ENCODE measurements at regions not wholly inside any gene's neighbourhood (a gene's known extent, or its start where the extent isn't known, plus 50 kb on each side); places are given as distances from the start of the nearest gene placed in this dataset.

DNA sequence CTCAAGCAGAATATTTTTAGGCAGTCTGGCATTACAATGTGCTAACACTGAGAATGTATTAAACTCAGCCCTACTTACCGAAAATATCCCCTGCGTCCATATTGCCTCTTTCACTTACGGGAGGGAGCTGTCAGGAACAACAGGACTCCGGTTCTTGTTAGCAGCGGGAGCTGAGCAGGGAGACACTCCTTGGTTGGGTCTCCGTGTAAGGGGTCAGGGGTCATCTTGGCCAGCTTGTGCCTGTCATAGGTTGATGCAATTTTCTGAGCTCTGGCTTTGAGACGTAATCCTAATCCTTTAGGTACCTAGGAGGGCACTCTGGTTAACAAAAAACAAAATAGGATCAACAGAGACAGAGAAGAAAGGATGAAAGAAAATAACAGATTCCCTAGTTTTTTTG, 1477.2 kb downstream of the BRD1 start:
- Mint-ChIP-seq H3K27me3 (peaks cover 3% of the 10 kb centered on the region), H3K4me3 (no peak overlapping the region), H3K36me3 (no peaks in the 10 kb centered on the region), H3K9me3 (no peaks in the 10 kb centered on the region), H3K4me1 (no peaks in the 10 kb centered on the region), H3K27ac (no peak overlapping the region)
- DNase-seq (ENCODE audit: low spot score in 2 of 2): no peak
- no peak for ATAC-seq (ENCODE audit: low read depth)

- Mint-ChIP-seq H3K4me1 (no peaks in the 10 kb centered on the region), H3K9me3 (no peaks in the 10 kb centered on the region), H3K27me3 (peaks cover 3% of the 10 kb centered on the region), H3K27ac (no peak overlapping the region), H3K36me3 (no peaks in the 10 kb centered on the region), H3K4me3 (no peak overlapping the region)
- DNase-seq (ENCODE audit: low spot score in 2 of 2) (no peak), ATAC-seq (ENCODE audit: low read depth) (no peak)
These were observed 1478.8 kb downstream of the BRD1 start for GRCh38 chr22:48348855-48349254.

DNA sequence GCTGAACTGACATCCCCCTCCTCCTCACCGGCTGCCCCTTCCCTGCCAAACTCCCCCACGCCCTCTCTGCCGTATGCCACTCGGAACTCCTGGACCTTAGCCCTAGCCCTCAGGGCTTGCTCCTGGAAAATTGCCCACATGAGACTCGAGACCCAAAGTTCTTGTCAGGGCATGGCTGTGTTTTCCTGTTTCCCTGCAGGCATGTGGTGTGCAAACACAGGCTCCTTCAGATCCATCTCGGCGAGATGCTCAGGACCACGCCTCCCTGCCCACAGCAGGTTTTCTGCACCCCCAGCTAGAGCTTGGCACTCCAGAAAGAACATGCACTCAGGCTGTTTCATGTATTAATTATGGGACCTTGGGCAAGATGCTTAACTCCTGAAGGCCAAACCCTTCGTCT, 1480.4 kb downstream of the BRD1 start:
- no peaks in the 10 kb centered on the region for H3K4me1 Mint-ChIP-seq
- DNase-seq (ENCODE audit: low spot score in 2 of 2) (no peak), ATAC-seq (ENCODE audit: low read depth) (no peak)
- H3K9me3 Mint-ChIP-seq: no peaks in the 10 kb centered on the region
- H3K4me3 Mint-ChIP-seq: no peak overlapping the region
- no peak overlapping the region for H3K27ac Mint-ChIP-seq
- H3K27me3 Mint-ChIP-seq: peaks cover under 1% of the 10 kb centered on the region
- H3K36me3 Mint-ChIP-seq: no peaks in the 10 kb centered on the region

DNA sequence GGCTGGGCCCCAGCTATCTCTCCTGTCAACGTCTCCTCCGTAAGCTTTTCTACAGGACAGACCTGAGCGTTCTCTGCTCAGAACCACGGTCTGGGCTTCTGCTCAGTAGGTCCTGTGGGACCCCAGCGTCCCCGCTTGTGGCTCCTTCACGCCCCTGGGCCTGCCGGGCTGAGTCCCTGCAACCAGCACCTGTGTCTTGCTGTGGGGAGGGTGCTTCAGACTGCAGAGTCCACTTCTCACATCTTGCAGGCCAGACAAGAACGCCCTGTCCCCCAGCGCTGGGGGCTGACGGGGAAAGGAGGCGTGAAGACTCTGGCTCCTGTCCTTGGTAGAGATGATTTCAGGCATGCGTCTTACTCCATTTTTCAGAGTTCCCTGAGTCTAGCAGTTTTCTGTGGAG, 1480.8 kb downstream of the BRD1 start:
- H3K36me3 Mint-ChIP-seq: no peaks in the 10 kb centered on the region
- no peak overlapping the region for H3K27ac Mint-ChIP-seq
- no peaks in the 10 kb centered on the region for H3K4me1 Mint-ChIP-seq
- ATAC-seq (ENCODE audit: low read depth): no peak
- DNase-seq (ENCODE audit: low spot score in 2 of 2): no peak
- H3K27me3 Mint-ChIP-seq: no peaks in the 10 kb centered on the region
- H3K4me3 Mint-ChIP-seq: no peak overlapping the region
- H3K9me3 Mint-ChIP-seq: no peaks in the 10 kb centered on the region

DNA sequence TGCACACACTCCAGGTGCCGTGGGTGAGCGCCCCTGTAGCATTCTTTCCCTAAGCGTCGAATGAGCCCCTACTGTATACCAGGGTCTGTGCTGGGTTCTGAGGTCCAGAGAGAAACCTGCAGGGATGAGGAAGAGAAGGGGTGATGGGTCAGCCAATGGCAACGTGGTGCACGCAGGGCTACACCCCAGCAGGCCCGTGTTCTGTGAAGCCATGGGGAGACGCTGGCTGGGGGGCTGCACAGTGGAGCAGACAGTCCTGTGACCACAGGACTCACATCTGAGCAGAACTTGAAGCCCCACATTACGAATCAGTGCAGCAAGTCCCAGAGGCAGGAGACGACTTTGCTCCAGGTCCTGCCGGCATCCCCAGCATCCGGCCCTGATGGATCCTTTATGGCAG, 1481.4 kb downstream of the BRD1 start:
- no peak for ATAC-seq (ENCODE audit: low read depth)
- H3K4me3 Mint-ChIP-seq: no peak overlapping the region

GRCh38 chr22:48345631-48346030, 1482.0 kb downstream of the BRD1 start:
- H3K27me3 Mint-ChIP-seq: peaks cover 3% of the 10 kb centered on the region
- H3K27ac Mint-ChIP-seq: no peak overlapping the region
- no peak for ATAC-seq (ENCODE audit: low read depth)
- no peaks in the 10 kb centered on the region for H3K4me1 Mint-ChIP-seq
- H3K36me3 Mint-ChIP-seq: no peaks in the 10 kb centered on the region
- no peaks in the 10 kb centered on the region for H3K9me3 Mint-ChIP-seq
- DNase-seq (ENCODE audit: low spot score in 2 of 2): no peak
- no peak overlapping the region for H3K4me3 Mint-ChIP-seq

More for the DNA sequence above, 1481.4 kb downstream of the BRD1 start:
- no peaks in the 10 kb centered on the region for H3K4me1 Mint-ChIP-seq
- H3K27ac Mint-ChIP-seq: no peak overlapping the region
- no peaks in the 10 kb centered on the region for H3K9me3 Mint-ChIP-seq
- no peak for DNase-seq (ENCODE audit: low spot score in 2 of 2)
- H3K36me3 Mint-ChIP-seq: no peaks in the 10 kb centered on the region
- H3K27me3 Mint-ChIP-seq: peaks cover 3% of the 10 kb centered on the region

DNA sequence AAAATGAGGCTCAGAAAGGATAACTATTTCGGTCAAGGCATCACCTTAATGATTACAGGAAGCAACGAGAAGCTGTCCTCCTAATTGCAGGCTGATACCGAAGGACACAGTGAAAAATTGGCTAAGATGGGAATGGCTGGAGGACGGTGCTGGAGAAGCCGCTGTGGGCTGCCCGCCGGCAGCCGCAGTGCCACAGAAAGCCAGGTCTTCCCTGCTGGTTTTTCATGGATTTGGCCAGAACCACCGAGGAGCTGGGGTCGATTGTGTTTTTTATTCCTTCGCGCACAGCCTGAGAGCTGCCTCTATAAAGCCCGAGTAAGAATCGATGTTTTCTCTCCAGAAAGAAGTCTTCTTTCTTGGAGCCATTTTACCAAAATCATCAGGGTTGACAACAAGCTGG, 1484.2 kb downstream of the BRD1 start:
- no peaks in the 10 kb centered on the region for H3K4me1 Mint-ChIP-seq
- H3K36me3 Mint-ChIP-seq: no peaks in the 10 kb centered on the region
- DNase-seq (ENCODE audit: low spot score in 2 of 2): no peak

DNA sequence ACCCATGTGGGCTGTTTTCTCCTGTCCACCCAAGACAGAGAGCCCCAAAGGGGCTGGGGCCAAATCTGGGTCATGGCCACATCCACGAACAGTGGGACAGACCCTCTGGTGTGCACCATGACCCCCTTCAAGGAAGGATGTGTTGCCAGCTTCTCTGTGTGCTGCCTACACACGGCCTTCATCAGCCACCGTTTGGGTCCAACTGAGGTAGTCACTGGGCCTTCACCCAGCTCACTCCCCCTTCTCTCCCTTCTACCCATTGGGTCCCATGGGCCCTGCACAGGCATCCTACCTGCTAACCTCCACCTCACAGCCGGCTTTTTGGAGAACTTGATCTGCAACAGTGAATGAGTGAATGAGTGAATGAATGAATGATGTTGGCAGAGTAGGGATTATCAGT, 1484.9 kb downstream of the BRD1 start:
- Mint-ChIP-seq H3K9me3 (no peaks in the 10 kb centered on the region), H3K27me3 (peaks cover 11% of the 10 kb centered on the region), H3K27ac (no peak overlapping the region), H3K4me3 (no peak overlapping the region), H3K36me3 (no peaks in the 10 kb centered on the region), H3K4me1 (no peaks in the 10 kb centered on the region)
- DNase-seq (ENCODE audit: low spot score in 2 of 2) (no peak), ATAC-seq (ENCODE audit: low read depth) (no peak)

More for the DNA sequence above, 1484.2 kb downstream of the BRD1 start:
- H3K27me3 Mint-ChIP-seq: peaks cover 7% of the 10 kb centered on the region
- no peak overlapping the region for H3K27ac Mint-ChIP-seq
- H3K9me3 Mint-ChIP-seq: no peaks in the 10 kb centered on the region
- no peak overlapping the region for H3K4me3 Mint-ChIP-seq
- no peak for ATAC-seq (ENCODE audit: low read depth)

DNA sequence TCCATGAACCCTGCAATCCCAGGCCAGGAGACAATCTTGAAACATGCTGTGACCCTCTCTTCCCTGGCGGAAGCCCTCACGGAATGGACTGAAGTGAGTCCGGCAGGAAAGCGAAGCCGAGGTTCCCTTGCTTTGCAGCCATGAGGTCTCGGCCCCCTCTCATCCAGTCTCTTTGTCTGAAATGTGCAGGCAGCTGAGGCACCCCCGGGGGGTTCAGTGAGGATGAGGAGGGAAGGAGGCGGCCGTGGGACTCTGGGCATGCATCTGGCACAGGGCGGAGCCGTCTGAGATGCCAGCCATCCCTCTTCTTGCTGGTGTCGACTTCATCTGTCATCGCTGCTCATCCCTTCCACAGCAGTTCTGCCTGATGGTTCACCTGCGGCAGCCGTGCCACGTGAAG, 1485.7 kb downstream of the BRD1 start:
- H3K9me3 Mint-ChIP-seq: no peaks in the 10 kb centered on the region
- DNase-seq (ENCODE audit: low spot score in 2 of 2): no peak
- H3K27me3 Mint-ChIP-seq: peaks cover 12% of the 10 kb centered on the region
- no peak overlapping the region for H3K27ac Mint-ChIP-seq
- no peak overlapping the region for H3K4me3 Mint-ChIP-seq
- no peak for ATAC-seq (ENCODE audit: low read depth)
- no peaks in the 10 kb centered on the region for H3K36me3 Mint-ChIP-seq
- no peaks in the 10 kb centered on the region for H3K4me1 Mint-ChIP-seq

DNA sequence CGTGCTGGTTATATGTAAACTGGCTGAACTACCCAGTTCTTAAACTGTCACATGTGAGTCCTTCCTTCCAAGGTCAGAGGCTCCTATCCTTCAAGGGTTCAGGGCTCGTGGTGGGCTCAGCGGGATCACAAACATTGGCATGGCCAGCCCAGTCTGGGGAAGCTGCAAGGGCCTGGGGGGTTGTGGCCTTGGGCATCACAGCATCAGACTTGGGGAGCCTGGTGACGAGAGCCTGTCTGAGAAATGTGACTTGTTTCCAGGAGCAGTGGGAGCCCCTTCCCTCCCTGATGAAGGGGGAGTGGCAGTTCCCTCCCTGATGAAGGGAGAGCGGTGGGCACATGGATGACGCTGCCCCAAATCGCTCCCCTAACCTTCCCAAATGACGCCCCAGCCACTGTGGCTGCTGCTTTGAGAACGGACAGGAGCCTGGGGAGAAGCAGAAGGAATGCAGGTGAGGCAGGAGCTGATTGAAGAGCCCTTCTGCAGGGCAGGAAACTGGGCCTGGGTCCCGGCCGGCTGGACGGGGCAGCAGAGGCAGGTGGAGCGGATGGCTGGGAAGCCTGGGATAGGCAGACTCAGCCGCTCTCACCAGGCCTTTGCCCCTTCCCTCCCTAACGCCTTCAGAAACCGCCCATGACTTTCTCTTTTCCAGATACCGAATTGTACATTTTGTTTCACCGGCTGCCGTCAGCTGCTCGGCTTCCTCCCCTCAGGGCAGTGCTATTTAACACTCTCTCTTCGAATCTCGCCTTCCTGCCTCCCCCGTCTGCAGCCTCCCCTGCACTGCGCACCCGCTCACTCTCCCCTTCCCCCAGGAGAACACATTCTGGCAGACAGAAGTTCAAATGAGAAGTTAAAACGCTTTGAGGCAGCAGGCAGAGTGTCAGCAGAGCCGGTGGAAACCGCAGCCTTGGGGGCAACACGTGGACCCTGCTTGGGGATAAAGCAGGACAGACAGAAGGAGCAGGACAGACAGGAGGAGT, 1486.7 kb downstream of the BRD1 start:
- Mint-ChIP-seq H3K36me3 (no peaks in the 10 kb centered on the region), H3K4me3 (no peak overlapping the region), H3K9me3 (no peaks in the 10 kb centered on the region), H3K27ac (no peak overlapping the region), H3K27me3 (peaks cover 12% of the 10 kb centered on the region), H3K4me1 (no peaks in the 10 kb centered on the region)
- DNase-seq (ENCODE audit: low spot score in 2 of 2) (no peak), ATAC-seq (ENCODE audit: low read depth) (no peak)

DNA sequence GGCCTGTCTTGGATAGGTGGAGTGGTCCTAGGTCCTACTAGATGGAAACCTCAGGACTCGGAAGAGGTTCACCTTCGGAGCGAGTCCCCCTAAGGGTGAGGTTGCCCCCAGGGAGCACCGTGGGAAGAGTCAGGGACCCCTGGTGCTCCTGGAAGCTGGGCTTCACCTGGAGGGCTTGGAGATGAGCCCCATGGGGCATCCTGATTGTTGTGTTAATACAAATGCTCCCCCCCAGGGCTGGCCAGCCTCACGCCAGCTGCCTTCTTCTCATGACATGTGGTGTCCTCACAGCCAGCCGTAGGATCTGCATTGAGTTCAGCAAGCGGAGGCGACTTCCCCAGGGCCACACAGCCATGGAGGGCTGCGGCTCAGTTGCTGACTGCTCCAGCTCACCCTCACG, 1487.5 kb downstream of the BRD1 start:
- Mint-ChIP-seq H3K27me3 (peaks cover 12% of the 10 kb centered on the region), H3K9me3 (no peaks in the 10 kb centered on the region), H3K4me3 (no peak overlapping the region), H3K4me1 (no peaks in the 10 kb centered on the region), H3K36me3 (no peaks in the 10 kb centered on the region), H3K27ac (no peak overlapping the region)
- DNase-seq (ENCODE audit: low spot score in 2 of 2) (no peak), ATAC-seq (ENCODE audit: low read depth) (no peak)

DNA sequence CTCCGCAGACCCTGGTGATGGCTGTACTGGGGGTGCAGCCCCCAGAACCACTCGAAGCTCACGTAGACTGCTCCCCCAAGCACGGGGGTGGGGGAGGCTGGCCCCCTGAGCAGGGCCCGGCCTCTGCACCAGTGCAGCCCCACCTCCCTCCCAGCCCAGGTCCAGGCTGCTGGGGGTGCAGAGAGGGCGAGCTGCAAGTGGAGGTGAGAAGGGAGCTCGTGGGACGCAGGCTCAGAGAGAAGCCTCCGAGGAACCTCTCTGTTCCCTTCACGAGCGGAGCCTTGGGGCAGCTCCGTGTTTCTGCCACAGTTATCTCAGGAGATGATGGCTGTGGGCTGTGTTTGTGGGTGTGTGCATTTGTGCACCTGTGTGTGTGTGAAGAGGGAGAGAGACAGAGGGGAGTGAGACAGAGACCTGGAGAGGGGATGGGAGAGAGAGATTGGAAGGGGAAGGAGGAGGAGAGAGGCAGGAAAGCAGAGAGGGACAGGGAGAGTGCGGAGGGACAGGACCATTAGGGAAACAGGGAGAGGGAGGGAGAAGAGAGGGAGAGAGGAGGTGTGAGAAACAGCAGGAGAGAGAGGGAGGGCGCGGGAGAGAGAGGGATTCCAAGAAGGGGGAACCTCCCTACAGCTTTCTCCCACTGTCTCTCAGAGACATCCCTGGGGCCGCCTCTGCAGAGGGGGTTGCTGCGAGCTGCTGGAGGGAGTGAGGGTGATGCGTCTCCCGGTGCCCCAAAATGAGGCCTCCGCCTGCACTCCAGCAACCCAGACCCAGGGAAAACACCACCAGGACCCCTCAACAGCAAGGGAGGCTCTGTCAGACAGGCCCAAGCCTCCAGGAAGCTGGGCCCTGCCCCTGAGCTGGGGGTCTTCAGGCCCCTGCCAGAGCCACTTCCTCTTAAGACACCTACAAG, 1488.6 kb downstream of the BRD1 start:
- no peak for ATAC-seq (ENCODE audit: low read depth)
- Mint-ChIP-seq H3K9me3 (no peaks in the 10 kb centered on the region), H3K4me3 (no peak overlapping the region), H3K4me1 (no peaks in the 10 kb centered on the region), H3K27ac (no peak overlapping the region), H3K36me3 (no peaks in the 10 kb centered on the region), H3K27me3 (peaks cover 13% of the 10 kb centered on the region)
- DNase-seq (ENCODE audit: low spot score in 2 of 2): no peak

GRCh38 chr22:48337957-48338792, 1489.5 kb downstream of the BRD1 start:
- Mint-ChIP-seq H3K9me3 (no peaks in the 10 kb centered on the region), H3K36me3 (no peaks in the 10 kb centered on the region), H3K27me3 (peaks cover 13% of the 10 kb centered on the region), H3K4me3 (no peak overlapping the region), H3K27ac (no peak overlapping the region), H3K4me1 (no peaks in the 10 kb centered on the region)
- ATAC-seq (ENCODE audit: low read depth): no peak
- no peak for DNase-seq (ENCODE audit: low spot score in 2 of 2)
